ENCODE measurements at regions not wholly inside any gene's neighbourhood (a gene's known extent, or its start where the extent isn't known, plus 50 kb on each side); places are given as distances from the start of the nearest gene placed in this dataset.
A peak's percentile ranks its signal among the peaks of the same experiment; 100 is the strongest.

DNA sequence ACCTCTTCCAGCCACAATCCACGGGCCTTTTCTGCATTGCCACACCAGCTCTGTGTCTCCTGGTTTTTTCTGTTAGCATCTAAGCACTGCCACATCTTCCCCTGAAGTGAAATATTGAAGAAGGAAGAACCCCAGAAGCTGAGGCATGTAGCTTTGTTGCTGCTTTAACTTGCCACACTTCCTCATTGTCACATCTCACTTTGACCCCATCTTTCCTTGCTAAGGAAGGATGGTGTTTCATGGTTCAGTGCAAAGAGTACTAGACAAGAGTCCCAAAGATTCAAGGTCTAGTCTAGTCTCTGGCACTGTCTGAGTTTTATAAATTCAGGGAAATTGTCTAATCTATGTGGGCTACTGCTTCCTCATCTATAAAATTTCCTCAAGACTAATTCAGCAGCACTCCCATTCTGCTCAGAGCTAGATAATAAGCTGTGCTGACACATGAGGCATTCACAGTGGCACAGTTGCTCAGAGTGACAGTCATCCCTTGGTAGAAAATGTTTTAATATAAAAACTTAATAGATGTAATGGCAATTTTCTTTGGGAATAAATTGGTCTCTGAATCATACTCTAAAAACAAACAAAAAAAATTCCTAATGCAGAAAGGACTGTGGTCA lies 483.0 kb upstream of the ID2 start:
- no peak for DNase-seq (ENCODE audit: low read depth)

DNA sequence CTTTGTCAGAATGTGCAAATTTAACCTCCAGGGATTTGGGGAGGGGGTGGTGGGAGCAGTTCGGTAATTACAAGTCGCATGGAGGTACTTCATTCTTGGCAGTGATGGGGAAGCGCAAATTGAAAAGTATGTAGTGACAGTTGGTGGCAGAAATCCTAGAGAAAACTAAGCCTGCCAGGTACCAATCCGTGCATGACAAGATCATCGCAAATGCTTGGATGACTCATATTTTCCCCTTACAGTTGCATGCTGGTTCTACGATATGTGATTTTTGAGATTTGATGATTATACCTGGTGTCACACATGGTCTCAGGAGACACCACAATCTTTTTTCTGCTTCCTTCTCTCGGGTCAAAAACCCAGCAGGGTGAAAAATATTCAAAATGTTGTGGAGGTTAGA lies 479.7 kb upstream of the ID2 start:
- DNase-seq (ENCODE audit: low read depth), result peak; percentile 59

DNA sequence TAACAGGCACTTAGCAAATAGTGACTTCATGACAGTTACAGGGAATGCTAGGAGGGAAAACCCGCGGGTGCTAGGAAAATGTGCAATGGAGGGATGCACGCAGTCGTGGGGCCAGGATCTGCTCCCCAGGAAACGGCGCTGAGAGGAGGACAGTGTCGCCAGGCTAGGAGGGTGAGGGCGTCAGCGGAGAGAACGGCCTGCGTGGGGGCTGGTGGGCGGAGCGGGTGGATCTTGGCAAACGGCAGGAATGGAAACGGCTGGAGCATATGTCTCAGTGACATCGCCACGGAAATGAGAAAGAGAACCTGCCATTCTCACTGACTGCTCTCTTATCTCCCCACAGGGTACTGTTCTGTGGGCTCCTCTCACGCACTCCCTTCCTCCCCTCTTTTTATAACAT lies 478.5 kb upstream of the ID2 start:
- peak; percentile 67 for DNase-seq (ENCODE audit: low read depth)

DNA sequence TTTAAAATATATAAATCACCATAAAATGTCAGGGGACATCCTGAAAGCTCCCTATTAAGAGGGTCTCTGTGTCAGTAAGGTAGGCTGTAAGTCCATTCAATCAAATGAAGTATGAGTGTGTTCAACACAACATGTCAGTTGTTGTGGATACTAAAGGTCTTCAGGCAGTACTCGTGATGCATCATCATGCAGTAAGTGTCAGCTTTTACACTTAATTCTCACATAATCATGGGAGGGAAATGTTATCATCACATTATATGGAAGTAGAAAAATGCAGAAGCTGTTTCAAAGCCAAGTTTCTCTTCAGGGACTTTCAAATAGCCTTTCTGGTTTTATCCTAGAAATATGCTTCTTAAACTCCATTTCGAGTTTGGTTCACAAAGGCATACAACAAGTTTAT lies 477.1 kb upstream of the ID2 start:
- DNase-seq (ENCODE audit: low read depth), result no peak

GRCh38 chr2:8209494-8209893 lies 472.4 kb upstream of the ID2 start:
- no peak for DNase-seq (ENCODE audit: low read depth)

DNA sequence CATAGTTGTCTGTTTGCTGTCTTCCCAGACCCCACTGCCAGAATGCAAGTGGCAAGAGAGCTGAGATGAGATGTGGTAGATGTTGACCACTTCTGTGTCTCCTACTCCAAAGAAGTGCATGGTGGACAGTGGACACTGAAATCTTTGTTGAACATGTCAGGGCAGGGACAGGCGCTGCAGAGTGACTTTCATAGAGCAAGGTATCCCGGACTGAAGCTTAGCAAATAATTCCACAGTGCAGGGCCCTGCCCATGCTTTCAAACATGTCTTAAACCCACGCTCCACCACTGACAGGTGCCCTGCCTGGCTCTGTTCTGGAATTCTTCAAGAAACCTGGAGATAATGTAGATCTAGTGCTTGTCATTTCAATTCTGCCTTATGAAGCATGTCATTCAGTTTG lies 470.5 kb upstream of the ID2 start:
- DNase-seq (ENCODE audit: low read depth), result no peak

GRCh38 chr2:8212239-8212638 lies 469.6 kb upstream of the ID2 start:
- DNase-seq (ENCODE audit: low read depth), result no peak

DNA sequence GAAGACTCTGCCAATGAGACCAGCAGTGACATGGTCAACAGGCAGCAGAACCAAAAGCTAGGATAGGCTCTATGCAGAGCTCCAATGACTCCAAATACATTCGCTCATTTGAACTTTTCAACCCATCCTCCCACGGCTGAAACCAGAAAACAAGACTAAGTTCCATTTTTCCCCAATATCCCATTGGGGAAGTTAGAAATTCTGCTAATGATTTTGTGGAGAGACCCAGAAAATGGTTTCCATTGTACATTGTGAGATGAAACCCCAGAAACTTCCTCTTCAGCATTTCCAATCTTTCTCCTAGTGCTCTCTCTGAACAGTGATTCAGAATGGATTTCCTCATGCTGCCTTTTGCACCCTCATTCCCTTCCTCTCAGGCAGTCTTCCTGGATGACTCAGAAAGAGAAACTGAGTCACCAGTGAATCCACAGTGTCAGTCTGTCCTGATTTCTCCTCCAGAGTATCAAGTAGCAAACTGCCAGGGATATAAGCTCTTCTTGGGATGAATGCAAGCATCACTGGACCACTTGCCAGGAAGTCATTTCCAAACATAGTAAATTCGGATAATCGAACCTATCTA lies 467.7 kb upstream of the ID2 start:
- DNase-seq (ENCODE audit: low read depth), result peak; percentile 23

DNA sequence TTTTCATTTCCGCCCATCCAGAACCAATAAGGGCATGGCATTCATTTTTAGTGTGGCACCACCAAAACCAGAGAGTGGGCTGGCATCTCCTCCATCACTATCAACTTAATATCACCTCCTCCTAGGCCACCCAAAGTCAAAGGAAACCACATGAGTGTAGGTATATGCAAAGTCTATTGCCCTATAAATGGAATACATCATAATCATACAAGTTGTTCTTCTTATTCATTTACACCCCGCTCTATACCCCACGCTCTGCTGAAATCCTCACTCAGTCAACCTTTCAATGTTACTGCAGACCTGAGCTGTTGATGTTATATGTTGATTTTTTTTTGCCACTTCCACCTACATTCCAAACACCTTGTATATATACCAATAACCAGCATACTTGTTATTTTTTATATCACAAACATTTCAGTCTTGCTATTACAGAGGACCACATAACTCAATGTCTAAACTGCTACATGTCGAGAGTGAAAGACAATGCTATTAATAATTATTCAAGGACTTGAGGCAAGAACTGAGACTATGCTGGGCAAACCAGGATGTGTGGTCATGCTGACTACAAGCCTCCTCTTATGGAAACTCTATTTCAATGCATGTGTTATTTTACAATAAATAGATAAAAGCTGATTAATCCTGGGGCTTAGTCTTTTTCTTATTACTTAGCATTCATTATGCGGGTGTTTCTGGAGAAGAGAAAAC lies 466.5 kb upstream of the ID2 start:
- DNase-seq (ENCODE audit: low read depth), result no peak

DNA sequence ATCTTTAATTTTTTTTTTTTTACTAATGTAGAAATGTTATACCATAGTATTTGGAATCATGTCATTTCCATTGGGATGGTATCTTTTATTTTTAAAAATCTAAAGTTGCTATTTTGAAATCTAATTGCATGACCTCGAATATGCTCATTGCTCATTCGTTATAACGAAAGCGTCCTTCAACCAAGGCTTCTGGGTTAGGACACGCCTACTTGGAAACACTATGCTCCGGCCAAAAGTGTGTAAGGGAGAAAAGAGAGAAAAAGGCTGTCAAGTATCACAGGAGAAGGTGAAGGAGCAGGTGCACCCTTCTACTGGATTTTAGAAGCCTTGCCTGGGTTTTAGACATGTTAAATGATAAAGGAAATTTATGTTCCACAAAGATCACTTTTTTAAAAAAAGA lies 465.9 kb upstream of the ID2 start:
- DNase-seq (ENCODE audit: low read depth), result peak; percentile 26

DNA sequence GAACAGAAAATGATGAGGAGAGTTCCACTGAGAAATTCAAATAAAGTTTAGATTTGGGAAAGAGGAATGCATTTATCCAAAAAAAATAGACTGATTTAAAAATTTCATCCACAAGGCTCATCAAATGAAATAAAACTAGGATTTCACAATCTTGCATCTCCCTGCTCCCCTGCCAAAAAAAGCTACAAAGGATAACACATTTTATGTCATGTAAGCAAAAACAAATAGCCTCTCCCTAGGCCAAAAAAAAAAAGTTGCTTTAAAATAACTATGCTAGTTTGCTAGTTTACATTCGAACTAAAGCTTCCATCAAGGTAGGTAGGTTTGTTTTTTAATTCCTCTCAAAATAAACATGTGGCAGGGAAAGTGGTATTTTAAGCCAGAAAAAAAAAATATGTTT lies 465.5 kb upstream of the ID2 start:
- DNase-seq (ENCODE audit: low read depth), result no peak

GRCh38 chr2:8217468-8218030 lies 464.3 kb upstream of the ID2 start:
- peak; percentile 61 for DNase-seq (ENCODE audit: low read depth)

DNA sequence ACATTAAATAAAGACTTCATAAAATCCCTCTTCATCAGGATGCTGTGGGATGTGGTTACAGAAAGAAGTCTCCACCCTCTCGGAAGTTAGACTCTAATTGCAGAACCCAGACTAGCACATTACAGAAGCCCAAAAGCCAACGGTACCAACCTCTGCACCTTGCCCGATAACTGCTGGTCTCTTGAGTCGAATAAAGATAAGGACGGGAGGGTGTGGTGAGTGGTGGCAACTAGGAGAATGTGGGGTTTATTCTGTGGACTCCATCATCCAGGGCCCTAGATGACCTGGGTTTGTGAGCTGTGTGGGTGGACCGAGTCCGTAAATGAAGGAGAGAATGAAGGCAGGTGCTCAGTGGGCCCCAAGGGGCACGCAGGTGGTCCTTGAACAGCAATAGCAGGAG lies 462.8 kb upstream of the ID2 start:
- no peak for DNase-seq (ENCODE audit: low read depth)

DNA sequence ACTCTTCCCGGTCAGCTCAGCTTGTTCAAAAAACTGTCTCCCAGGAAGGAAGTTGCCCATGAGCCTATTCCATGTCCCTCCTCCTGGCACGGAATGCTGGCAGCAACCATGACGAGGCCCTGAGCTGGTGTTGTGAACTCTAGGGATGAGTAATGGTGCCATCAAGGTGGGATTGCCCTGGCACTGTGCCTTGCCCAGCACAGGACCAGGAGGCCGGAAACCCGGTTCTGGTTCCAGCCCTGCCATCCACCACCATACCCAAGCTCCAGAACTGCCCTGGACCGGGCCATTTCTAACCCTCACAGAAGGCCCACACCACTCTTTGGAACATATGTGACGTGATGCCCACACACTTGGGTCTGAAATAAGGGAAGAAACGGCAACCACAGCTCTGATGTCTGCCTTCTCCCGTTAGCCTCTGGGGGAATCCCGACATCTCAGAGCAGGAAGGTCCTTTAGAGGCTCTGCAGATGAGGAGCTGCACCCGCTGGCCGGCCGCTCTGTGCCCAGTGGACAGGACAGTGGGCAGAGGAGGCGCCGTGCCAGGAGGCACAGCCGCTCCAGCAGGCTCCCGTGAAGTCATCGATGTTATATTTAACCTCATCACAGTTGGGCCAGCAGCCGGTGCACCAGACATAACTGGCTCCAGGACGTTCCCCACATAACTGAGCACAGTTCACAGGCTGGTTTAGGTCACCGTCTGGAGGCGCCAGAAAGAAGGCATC lies 462.1 kb upstream of the ID2 start:
- peak; percentile 92 for DNase-seq (ENCODE audit: low read depth)

DNA sequence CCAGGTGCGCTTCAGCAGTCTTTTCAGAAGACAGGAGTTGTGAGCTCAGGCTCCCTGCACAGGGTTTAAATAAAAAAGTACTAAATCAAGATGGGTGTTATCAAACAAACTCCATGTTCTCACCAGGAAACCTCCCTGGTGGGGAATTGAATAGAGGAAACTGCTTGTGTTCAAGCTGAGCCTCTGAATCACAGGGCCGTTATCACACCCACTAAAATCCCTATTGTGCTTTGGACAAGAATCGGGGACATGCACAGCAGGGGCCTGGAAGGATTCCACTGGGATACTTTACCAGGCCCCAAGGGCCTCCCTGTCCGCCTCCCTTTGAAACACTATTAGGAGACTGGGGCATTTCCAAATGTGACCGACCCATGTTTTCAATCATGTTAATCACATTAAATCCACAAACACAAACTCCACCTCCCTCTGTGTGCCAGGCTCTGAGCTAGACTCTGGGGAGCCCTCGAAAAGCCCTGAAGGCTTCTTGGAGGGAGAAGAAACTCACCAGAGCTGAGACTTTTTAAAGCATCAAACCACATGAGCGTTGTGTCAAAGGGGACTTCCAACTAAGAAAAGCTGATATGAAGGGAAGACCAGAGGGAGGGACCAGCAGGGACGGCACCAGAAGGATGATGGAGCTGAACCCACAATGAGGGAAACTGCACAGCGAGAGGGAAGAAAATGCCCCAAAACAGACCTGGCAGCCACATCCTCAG lies 458.7 kb upstream of the ID2 start:
- no peak for DNase-seq (ENCODE audit: low read depth)

GRCh38 chr2:8223695-8224346 lies 458.0 kb upstream of the ID2 start:
- DNase-seq (ENCODE audit: low read depth), result no peak

DNA sequence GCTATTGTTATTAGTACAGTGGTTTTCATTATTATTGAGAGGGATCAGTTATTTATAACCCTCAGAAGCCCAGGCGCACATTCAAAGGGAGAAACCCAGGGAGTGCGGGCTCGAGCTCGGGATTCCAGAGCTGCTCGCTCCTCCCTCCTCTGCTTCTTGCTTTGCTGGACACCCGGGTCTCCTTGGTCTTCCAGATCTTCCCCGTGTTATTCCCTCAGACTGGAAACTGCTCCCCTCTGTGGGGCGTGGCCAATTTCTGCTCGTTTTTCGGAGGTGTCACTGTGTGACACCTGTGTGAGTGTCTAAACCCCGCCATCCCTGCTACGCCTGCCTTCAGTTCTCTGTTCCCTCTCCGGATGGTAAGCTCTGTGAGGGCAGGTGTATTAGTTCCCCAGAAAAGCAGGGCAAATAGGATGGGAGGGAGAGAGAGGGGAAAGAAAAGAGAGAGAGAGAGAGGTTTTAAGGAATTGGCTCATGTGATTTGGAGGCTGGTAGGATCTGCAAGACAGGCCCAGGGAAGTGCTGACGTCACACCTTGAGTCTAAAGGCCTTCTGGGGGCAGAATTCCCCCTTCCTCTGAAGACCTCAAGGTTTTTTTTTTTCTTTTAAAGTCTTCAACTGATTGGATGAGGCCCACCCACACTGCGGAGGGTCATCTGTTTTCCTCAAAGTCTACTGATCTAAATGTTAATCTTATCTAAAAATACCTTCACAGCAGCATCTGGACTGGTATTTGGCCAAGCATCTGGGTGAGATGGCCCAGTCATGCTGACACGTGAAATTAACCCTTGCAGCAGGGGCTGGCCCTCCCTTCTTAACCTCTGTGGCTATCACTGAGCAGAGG lies 457.3 kb upstream of the ID2 start:
- DNase-seq (ENCODE audit: low read depth), result no peak

GRCh38 chr2:8225266-8225665 lies 456.6 kb upstream of the ID2 start:
- DNase-seq (ENCODE audit: low read depth), result no peak

DNA sequence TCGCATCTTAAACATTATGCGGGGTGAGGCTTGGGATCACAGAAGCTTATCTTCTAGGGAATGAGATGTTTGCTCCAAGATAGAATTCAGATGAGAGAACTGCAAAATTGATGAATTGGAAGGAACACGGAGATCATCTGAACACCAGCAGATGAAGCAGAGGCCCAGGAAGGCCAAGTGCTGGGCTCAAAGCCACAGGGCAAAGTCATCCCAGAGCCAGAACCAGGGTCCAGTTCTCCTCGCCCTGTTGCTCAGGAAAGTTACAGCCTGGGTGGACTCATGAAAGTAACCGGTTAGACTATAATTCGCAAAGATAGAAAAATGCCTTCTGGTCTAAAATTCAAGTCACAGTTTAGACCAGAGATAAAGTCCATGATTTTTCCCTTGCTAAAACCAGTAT lies 456.1 kb upstream of the ID2 start:
- DNase-seq (ENCODE audit: low read depth), result no peak

DNA sequence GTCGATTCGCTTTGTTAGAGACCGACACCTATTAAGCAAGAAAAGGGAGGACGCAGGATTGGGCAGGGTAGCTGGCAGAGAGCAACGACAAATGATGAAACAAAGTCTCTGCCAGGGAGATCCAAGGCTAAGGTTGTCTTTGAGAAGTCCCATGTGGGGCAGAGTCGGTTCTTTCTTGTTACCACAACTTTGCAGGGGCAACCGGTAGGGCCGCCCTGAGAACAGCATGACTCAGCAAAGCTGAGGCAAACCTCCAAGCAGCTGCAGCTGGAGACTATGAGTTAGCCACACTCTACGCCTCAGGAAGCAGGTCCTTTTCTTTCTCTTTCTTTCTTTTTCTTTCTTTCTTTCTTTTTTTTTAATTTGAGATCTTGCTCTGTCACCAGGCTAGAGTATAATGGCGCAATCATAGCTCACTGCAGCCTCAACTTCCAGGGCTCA lies 452.3 kb upstream of the ID2 start:
- DNase-seq (ENCODE audit: low read depth), result peak; percentile 91

Measured in RPMI7951 (cell line).